ENCODE measurements at regions not wholly inside any gene's neighbourhood (a gene's known extent, or its start where the extent isn't known, plus 50 kb on each side); places are given as distances from the start of the nearest gene placed in this dataset.

- DNase-seq (ENCODE audit: low spot score) = no peak
Observed at GRCh38 chr5:114657342-114658130, 295.7 kb downstream of the KCNN2 start.

- DNase-seq (ENCODE audit: low spot score) = no peak
Observed at GRCh38 chr5:114649878-114650277, 288.0 kb downstream of the KCNN2 start.

- DNase-seq (ENCODE audit: low spot score) = no peak
Observed at GRCh38 chr5:114648940-114649339, 287.1 kb downstream of the KCNN2 start.

- no peak for DNase-seq (ENCODE audit: low spot score)
Observed at GRCh38 chr5:114644576-114644975, 282.7 kb downstream of the KCNN2 start.

- DNase-seq (ENCODE audit: low spot score) = no peak
Observed at GRCh38 chr5:114636271-114636670, 274.4 kb downstream of the KCNN2 start.

GRCh38 chr5:114634967-114635901, 273.4 kb downstream of the KCNN2 start:
- no peak for DNase-seq (ENCODE audit: low spot score)

- DNase-seq (ENCODE audit: low spot score) = no peak
Observed at GRCh38 chr5:114634517-114634916, 272.6 kb downstream of the KCNN2 start.

GRCh38 chr5:114612406-114612805, 250.5 kb downstream of the KCNN2 start:
- DNase-seq (ENCODE audit: low spot score) = no peak

- DNase-seq (ENCODE audit: low spot score) = no peak
Observed at GRCh38 chr5:114581136-114581535, 219.3 kb downstream of the KCNN2 start.

GRCh38 chr5:114565871-114566270, 204.0 kb downstream of the KCNN2 start:
- DNase-seq (ENCODE audit: low spot score) = no peak

GRCh38 chr5:114565139-114565538, 203.3 kb downstream of the KCNN2 start:
- DNase-seq (ENCODE audit: low spot score) = no peak

GRCh38 chr5:114561415-114561814, 199.5 kb downstream of the KCNN2 start:
- no peak for DNase-seq (ENCODE audit: low spot score)

Measured in A172 (cell line).